HCT116 (cell line): ENCODE measurements at regions not wholly inside any gene's neighbourhood (a gene's known extent, or its start where the extent isn't known, plus 50 kb on each side); places are given as distances from the start of the nearest gene placed in this dataset.
"Not testable (repeated sequence)": the region's sequence is repeated elsewhere in the genome, so short reads cannot be mapped to it uniquely, and the experiment has no call there.

Source experiments
- POLR2AphosphoS5 ChIP-seq: IDR thresholded peaks from 2 replicates; pipeline ENCODE4 v1.6.1; 2011; ENCODE audit warnings: mild to moderate bottlenecking, low read depth, low read length, moderate library complexity
- RAD21 ChIP-seq: IDR thresholded peaks from 2 replicates; pipeline ENCODE4 v1.6.1; 2012; ENCODE audit warnings: low read depth, mild to moderate bottlenecking
- SIN3A ChIP-seq: IDR thresholded peaks from 2 replicates; pipeline ENCODE4 v1.6.1; 2012; ENCODE audit warnings: low read depth
- TF ChIP-seq, protein P1 (sequence below), 3 experiments: fragments of 200-600 bp in 1 of 3; sonication (generic) in 1 of 3; IDR thresholded peaks in 2 of 3; conservative IDR thresholded peaks in 1 of 3; 2 replicates each; pipeline ENCODE4 v1.5.1; 2012 to 2017; ENCODE audit warnings: low read depth in 2 of 3, low read length in 2 of 3, antibody characterized with exemption in 1 of 3, borderline replicate concordance in 1 of 3, control low read depth in 1 of 3, mild to moderate bottlenecking in 1 of 3, mixed read lengths in 1 of 3, mixed run types in 1 of 3, moderate library complexity in 1 of 3; ENCODE audit not compliant: insufficient read depth in 1 of 3

GRCh38 chr20:29325781-29326180, 1931.7 kb upstream of the DEFB115 start:
- TF ChIP-seq RAD21, SIN3A, POLR2AphosphoS5: not testable (repeated sequence)
- TF ChIP-seq, protein P1, sequence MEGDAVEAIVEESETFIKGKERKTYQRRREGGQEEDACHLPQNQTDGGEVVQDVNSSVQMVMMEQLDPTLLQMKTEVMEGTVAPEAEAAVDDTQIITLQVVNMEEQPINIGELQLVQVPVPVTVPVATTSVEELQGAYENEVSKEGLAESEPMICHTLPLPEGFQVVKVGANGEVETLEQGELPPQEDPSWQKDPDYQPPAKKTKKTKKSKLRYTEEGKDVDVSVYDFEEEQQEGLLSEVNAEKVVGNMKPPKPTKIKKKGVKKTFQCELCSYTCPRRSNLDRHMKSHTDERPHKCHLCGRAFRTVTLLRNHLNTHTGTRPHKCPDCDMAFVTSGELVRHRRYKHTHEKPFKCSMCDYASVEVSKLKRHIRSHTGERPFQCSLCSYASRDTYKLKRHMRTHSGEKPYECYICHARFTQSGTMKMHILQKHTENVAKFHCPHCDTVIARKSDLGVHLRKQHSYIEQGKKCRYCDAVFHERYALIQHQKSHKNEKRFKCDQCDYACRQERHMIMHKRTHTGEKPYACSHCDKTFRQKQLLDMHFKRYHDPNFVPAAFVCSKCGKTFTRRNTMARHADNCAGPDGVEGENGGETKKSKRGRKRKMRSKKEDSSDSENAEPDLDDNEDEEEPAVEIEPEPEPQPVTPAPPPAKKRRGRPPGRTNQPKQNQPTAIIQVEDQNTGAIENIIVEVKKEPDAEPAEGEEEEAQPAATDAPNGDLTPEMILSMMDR (IDR thresholded peaks at IDR 0.05 in 2 of 3, conservative IDR thresholded peaks at IDR 0.05 in 1 of 3; ENCODE audit: borderline replicate concordance in 1 of 3, insufficient read depth in 1 of 3, low read depth in 2 of 3, low read length in 2 of 3), result not testable (repeated sequence)
